DMS79 (cell line): ENCODE measurements at regions not wholly inside any gene's neighbourhood (a gene's known extent, or its start where the extent isn't known, plus 50 kb on each side); places are given as distances from the start of the nearest gene placed in this dataset.

Experiments used
- DNase-seq: peaks from one replicate; lab custom pipeline; 2025; lab: John Stamatoyannopoulos, UW

DNA sequence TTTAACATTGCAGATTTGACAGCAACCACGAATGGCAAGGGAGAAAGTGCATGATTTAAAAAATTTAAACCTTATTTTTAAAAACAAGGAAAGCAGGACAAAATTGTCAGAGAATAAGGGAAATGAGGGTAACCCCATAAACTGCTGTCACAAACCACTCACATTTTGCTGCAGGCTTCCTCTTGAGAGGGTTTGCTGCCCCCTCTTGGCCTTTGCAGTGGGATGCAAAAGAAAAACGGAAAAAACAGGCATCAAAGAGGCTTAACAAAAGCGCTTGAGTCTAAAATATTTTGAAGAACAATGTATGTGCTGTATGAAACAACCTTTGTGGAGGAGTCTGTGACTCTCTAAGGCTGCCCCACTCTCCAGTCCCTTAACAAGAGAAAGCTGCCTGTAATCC is 91.6 kb downstream of the TMX3 start:
- DNase-seq, result no peak

DNA sequence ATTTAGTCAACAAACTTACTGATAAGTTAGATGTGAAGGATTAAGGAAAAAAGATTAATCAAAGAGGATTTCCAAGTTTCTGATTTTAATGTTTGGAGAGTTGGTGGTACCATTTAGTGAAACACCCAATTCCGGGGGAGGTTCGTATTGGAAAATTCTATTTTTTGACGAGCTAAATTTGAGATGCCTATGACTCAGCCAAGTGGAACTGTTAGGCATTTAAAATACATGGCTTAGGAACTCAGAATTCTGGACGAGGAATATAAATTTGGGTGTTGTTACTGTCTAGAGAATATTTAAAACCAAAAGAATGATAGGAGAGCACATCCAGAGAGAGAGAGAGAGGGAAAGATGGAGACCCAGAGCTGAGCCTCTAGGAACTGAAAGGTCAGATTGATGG is 103.6 kb downstream of the TMX3 start:
- DNase-seq, result no peak

DNA sequence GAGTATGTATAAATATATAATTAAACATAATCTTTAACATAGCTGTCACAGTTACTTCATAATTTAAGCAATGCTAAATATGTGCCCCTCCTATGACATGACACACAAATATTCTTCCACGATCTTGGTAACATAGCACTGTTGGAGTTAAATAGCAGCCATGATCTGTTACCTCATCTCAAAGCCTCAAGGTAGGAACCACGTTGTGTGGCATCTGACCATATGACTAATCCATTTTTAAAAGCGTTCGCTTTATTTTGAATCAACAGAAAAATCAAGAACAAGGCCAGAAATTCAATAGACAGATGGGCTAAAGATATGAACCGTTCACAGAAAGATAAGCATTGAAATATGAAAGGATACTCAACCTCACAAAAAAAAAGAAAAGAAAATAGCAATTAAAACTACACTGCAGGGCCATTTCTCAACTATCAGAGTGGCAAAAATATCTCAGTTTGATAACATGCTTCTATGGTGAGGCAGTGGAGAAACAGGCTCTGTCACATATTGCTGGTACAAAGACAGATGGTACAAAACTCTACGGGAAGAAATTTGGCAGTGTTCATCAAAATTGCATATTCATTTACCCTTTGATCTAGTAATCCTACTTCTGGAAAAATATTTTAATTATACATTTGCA is 105.9 kb downstream of the TMX3 start:
- DNase-seq, result no peak

DNA sequence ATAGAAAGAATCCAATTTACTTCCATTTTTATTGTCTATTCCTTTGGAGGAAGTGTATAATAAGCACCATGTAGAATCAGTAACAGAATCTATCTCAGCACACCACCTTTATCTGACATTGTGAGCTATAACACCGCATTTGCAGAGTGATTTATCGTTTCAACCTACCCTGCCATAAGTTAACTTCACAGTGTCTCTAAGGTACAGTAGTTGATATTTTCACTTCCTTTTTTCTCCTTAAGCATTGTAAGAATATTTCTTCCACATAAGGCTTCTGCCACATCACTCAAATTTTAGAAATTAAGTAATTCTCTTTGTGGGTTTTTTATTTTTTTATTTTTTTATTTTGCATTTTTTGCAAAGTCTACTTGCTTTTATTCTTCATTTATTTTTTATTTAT is 107.1 kb downstream of the TMX3 start:
- no peak for DNase-seq

DNA sequence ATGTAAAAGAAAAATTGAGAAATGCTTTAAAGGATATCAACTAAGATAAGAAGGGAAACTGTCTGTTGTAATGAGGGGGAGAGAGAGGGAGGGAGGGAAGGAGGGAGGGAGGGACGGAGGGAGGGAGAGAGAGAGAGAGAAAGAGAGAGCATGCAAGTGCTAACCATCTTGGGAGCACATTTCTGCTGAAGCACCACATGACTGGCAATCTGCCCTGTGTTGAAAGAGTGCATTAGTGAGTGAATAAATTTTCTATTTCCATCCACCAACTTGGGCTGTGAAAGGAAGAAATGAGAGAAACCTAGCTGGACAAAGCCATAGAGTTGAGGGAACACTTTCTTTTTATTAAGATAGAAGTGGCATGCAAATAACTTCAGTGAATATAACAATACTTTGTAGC is 110.7 kb downstream of the TMX3 start:
- DNase-seq, result no peak

GRCh38 chr18:68596016-68596415 is 118.9 kb downstream of the TMX3 start:
- DNase-seq, result no peak

DNA sequence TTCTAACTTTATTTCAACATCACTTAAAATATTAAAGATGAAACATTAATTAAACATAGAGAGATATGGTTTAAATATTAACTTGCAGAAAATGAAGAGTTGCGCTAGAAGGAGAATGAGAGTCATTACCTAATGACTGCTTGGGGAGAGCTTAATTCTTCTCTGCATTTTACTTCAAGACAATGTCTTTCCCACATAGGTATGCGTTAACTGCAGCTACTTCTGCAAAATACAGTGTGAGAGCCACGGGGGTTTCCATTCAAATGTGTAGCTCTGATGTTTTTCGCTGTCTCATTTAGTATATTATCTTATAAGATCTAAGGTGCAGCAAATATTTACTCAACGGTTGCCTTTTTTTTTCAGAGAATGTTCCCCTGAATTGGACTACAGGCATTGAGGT is 126.7 kb downstream of the TMX3 start:
- no peak for DNase-seq

DNA sequence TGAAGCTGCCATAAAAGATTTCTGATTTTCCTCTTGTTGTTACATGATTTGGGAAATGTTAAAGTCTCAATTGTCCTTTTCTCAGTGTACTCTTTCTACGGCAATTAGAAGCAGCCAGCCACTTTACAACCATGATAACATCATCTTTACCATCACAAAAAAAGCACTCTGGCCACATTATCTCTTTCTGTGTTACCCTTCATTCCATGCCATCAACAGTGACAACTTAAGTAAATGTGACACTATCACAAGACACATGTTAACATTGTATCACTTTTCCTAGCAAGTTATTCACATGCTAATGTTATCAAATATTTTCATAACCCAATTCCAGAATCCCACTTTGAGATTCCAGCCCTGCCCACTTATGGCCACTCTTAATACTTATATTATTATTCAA is 131.2 kb downstream of the TMX3 start:
- no peak for DNase-seq

DNA sequence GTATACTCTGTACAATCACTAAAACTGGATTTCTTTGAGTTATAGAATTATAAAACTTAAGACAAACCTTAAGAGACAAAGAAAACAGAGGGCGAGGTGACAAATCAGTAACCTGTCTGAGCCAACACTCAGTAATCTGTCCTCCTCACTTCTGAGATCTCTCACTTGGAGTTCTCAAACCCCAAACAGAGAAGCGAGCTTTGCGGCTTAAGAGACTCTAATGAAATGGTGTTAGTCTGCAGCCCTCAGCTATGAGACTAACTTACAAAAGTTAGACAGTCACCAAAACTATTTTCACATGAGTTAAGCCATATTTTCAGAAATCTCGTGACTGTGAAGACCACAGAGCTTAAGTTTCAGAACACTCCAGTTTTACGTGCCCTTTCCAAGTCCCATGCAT is 140.6 kb downstream of the TMX3 start:
- DNase-seq, result no peak

GRCh38 chr18:68569936-68570335 is 145.0 kb downstream of the TMX3 start:
- no peak for DNase-seq

DNA sequence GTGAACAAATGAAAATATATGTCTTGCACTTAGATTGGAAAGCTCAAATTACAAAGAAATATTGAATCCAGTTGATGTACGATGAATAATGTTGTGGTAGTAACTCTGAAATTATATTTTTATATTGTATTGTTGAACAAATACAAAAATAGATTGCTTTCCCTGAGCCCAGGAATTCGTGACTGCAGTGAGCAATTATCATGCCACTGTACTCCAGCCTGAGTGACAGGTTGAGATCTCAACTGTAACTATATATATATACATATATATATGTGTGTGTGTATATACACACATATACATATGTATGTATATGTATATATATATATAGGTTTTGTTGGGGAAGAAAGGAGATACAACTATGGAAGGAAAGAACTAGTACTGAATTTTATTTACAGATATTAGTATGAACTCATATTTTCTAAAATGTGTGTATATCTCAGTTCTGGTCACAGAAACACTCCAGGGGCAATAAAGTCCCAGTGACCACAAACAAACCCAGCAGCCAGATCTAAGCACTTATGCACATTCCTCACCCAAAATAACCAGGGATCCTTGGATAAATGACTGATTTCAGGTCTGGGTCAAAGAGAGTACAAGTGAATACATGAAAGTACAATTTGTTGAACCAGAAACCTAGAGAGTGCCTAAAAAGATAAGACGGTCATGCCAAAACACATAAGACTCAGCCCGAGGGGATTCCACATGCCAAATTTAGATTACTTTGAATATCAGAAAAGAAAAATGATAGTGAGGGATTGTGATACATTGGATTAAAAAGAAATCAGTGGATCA is 146.3 kb downstream of the TMX3 start:
- no peak for DNase-seq

DNA sequence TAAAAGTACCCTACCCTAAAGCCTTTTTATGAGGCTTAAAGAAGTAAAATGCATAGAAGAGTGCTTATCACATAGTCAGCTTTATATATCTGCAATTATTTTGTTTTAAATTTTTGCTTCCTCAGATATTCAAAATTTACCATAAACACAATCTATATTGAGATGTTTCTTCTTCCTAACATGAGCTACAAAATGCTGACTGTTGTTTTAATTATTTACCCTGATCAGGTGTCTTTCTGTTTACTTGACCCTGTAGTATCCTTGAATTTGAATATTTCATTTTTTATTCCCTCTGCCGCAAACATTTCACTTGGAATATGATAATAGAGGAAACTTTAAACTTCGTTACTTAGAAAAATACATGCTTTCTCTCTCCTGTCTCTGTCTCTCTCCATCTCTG is 147.9 kb downstream of the TMX3 start:
- DNase-seq, result no peak

DNA sequence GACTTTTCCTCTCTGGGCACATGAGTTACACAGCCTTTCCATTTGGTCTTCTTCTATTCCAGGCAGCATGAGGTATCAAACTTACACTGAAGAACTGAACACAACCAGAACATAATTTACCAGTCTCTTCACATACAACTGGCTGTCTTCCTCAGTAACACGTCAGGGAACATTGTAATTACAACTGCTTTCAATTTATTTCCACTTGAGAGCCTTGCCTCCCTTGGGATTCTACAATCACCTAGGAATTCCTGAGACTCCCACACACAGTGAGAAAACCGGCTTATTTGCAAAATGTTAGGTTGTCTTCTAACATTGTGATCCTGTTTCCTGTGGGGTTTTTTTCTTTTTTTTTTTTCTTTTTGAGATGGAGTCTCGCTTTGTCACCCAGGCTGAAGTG is 149.9 kb downstream of the TMX3 start:
- no peak for DNase-seq

- peak; percentile 49 for DNase-seq
Observed at GRCh38 chr18:68564351-68564750, 150.6 kb downstream of the TMX3 start.

- no peak for DNase-seq
Observed at GRCh38 chr18:68560128-68560527, 154.8 kb downstream of the TMX3 start.

GRCh38 chr18:68557183-68557582 is 157.7 kb downstream of the TMX3 start:
- DNase-seq, result no peak

GRCh38 chr18:68555879-68556301 is 159.0 kb downstream of the TMX3 start:
- no peak for DNase-seq

DNA sequence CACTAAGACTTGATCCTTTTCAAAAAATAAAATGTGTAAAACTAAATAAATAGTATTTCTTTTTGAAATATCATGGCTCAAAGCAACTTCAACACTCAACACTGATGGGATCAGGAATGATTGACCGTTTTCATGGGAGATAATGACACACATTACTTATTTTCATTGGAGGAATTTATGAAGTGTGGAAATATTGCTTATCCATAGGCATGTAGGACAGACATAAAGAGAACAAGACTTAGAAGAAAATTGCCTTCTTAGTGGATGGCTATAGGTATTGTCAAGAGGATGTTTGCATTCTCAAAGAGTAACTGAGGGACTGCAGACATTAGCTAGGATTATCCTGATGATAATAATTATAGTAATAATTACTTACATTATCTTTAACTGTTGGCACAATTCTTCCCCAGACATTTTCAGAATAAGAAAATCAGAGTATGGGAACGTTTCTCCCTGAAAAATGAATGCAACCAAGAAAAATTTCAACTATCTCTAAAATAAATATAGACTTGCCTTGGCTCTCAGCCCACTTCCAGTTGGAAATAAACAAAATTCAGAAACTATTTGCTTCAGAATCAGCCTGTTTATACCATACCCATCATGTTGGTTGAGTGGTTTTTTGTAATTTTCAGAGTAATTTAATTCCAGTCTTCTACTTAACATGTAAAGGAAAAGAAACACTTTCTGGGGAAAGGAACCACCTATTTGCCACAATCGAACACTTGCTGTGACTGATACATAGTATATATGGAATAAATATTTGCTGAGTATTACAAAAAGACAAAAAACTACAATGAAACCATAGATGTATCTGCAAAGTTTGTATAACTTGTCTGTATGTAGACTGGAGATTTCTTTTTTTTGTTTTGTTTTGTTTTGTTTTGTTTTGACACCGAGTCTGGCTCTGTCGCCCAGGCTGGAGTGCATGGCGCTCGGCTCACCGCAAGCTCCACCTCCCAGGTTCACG is 165.7 kb downstream of the TMX3 start:
- DNase-seq, result no peak

- DNase-seq, result no peak
Observed at GRCh38 chr18:68543344-68543743, 171.6 kb downstream of the TMX3 start.

DNA sequence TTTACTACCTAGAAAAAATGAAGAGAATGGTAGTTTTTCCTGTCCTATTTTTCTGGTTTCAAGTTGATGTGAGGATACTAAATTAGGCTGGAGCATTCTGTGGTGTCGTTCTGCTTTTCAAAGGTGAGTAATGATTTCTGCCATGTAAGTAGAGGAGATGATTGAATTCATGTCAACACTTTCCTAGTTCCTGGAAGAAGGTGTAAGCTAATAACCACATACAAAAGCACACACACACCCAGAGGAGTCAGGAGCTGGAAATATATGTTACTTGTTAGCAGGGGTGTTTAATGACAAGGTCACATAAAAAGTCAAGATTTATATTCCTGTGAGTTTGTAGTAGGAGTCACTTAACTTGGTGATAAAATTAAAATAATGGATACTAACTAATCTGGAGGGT is 172.1 kb downstream of the TMX3 start:
- no peak for DNase-seq

- DNase-seq, result no peak
Observed at GRCh38 chr18:68533641-68534040, 181.3 kb downstream of the TMX3 start.

GRCh38 chr18:68532328-68532885 is 182.5 kb downstream of the TMX3 start:
- no peak for DNase-seq
